Activated T-cell treated with anti-CD3 and anti-CD28 coated beads for 48 hours (primary cell): ENCODE measurements at regions not wholly inside any gene's neighbourhood (a gene's known extent, or its start where the extent isn't known, plus 50 kb on each side); places are given as distances from the start of the nearest gene placed in this dataset.

ENCODE experiments used
- DNase-seq: peaks from one replicate; pipeline ENCODE4 v3.0.0-alpha.2; 2020; ENCODE audit warnings: low read depth

GRCh38 chr6:81241126-81242041 is 511.1 kb downstream of the TENT5A start:
- no peak for DNase-seq

GRCh38 chr6:81238390-81238789 is 514.1 kb downstream of the TENT5A start:
- no peak for DNase-seq

GRCh38 chr6:81237226-81237625 is 515.3 kb downstream of the TENT5A start:
- DNase-seq = no peak

- DNase-seq = no peak
Observed at GRCh38 chr6:81235512-81235911, 517.0 kb downstream of the TENT5A start.

GRCh38 chr6:81233990-81234389 is 518.5 kb downstream of the TENT5A start:
- DNase-seq = no peak

- no peak for DNase-seq
Observed at GRCh38 chr6:81228912-81229555, 523.4 kb downstream of the TENT5A start.

- no peak for DNase-seq
Observed at GRCh38 chr6:81226957-81227356, 525.5 kb downstream of the TENT5A start.

- DNase-seq = no peak
Observed at GRCh38 chr6:81216668-81217067, 535.8 kb downstream of the TENT5A start.

GRCh38 chr6:81215092-81215432 is 537.4 kb downstream of the TENT5A start:
- no peak for DNase-seq

- no peak for DNase-seq
Observed at GRCh38 chr6:81214414-81215091, 537.9 kb downstream of the TENT5A start.

- no peak for DNase-seq
Observed at GRCh38 chr6:81204731-81205130, 547.8 kb downstream of the TENT5A start.

GRCh38 chr6:81194374-81194773 is 558.1 kb downstream of the TENT5A start:
- no peak for DNase-seq

GRCh38 chr6:81172056-81172740 is 580.3 kb downstream of the TENT5A start:
- DNase-seq = no peak

- DNase-seq = no peak
Observed at GRCh38 chr6:81169166-81169565, 583.3 kb downstream of the TENT5A start.

- no peak for DNase-seq
Observed at GRCh38 chr6:81166770-81167169, 585.7 kb downstream of the TENT5A start.

GRCh38 chr6:81158956-81159355 is 593.5 kb downstream of the TENT5A start:
- DNase-seq = no peak

- no peak for DNase-seq
Observed at GRCh38 chr6:81148751-81149150, 603.7 kb downstream of the TENT5A start.

- no peak for DNase-seq
Observed at GRCh38 chr6:81145506-81145905, 607.0 kb downstream of the TENT5A start.

- no peak for DNase-seq
Observed at GRCh38 chr6:81144346-81144745, 608.1 kb downstream of the TENT5A start.

- DNase-seq = no peak
Observed at GRCh38 chr6:81138236-81138635, 614.2 kb downstream of the TENT5A start.

- no peak for DNase-seq
Observed at GRCh38 chr6:81130969-81131368, 621.5 kb downstream of the TENT5A start.

- no peak for DNase-seq
Observed at GRCh38 chr6:81130061-81130460, 622.4 kb downstream of the TENT5A start.
